ENCODE measurements at regions not wholly inside any gene's neighbourhood (a gene's known extent, or its start where the extent isn't known, plus 50 kb on each side); places are given as distances from the start of the nearest gene placed in this dataset.

DNA sequence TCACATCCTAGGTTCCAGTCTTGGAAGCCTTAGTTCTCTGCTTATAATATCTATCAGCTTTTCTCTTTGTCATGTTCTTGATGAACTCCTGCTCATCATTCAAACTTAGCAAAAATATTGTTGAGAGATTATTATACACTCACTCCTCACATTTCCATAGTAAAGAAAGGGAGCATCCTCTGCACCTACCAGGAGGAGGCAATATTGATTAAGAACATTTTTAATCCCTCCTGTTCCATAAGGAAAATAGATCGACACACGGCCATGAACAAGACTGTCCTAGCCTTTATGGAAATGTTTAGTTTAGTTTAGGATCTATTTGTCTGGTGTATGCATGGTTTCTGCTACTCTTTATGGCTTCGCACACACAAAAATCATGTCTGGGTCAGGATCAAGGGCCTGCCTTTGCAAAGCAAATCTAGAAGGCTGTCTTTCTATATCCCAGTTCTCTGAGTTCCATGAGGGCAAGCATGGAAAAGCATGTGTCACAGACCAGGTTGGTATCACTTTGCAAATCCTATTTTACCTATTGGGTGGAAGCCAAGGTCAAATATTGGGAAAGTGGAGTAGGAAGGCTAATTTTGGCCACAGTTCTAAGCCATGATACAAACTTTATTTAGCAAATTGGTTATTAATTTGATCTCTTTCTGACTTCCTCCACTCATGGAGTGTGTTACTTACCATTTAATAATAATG lies 164.4 kb downstream of the MDFIC start (continued):
- TF ChIP-seq CHD7 (IDR thresholded peaks at IDR 0.05; ENCODE audit: insufficient replicate concordance, low read length) (no peak), JUN (IDR thresholded peaks at IDR 0.05; ENCODE audit: low read depth, low read length) (no peak), POLR2AphosphoS5 (IDR thresholded peaks at IDR 0.05; ENCODE audit: low read depth, low read length) (no peak), TAF1 (IDR thresholded peaks at IDR 0.05; ENCODE audit: low read depth, low read length) (no peak)
- TF ChIP-seq, protein P1, sequence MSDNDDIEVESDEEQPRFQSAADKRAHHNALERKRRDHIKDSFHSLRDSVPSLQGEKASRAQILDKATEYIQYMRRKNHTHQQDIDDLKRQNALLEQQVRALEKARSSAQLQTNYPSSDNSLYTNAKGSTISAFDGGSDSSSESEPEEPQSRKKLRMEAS (IDR thresholded peaks at IDR 0.05) = no peak
